ENCODE measurements at regions not wholly inside any gene's neighbourhood (a gene's known extent, or its start where the extent isn't known, plus 50 kb on each side); places are given as distances from the start of the nearest gene placed in this dataset.

DNA sequence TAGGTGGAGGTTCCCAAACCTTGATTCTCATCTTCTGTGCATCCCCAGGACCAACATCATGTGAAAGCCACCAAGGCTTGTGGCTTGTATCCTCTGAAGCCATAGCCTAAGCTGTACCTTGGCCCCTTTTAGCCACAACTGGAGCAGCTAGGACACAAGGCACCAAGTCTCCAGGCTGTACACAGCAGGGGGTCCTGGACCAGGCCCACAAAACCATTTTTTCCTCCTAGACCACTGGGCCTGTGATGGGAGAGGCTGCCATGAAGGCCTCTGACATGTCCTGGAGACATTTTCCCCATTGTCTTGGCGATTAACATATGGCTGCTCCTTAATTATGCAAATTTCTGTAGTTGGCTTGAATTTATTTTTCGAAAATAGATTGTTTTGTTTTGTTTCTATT, 114.8 kb upstream of the LAMA2 start:
- H3K4me1 ChIP-seq (ENCODE audit: control insufficient read depth in 5 of 5, insufficient read depth in 5 of 5, low read length in 5 of 5): no peaks in the 10 kb centered on the region
- peaks cover 0 to 6% (median 4%) of the 10 kb centered on the region in 5 donors for H3K9me3 ChIP-seq (ENCODE audit: control insufficient read depth in 5 of 5, low read length in 5 of 5)
- no peaks in the 10 kb centered on the region for H3K36me3 ChIP-seq (ENCODE audit: control insufficient read depth in 5 of 5, insufficient read depth in 5 of 5, low read length in 5 of 5)
- H3K27ac ChIP-seq (ENCODE audit: low read depth, low read length): no peak overlapping the region
- no peaks in the 10 kb centered on the region for H3K27me3 ChIP-seq (ENCODE audit: control insufficient read depth in 5 of 5, insufficient read depth in 4 of 5, low read length in 5 of 5)
- no peak overlapping the region for H3K9ac ChIP-seq (ENCODE audit: low read length in 5 of 5)
- no peak overlapping the region for H3K4me3 ChIP-seq (ENCODE audit: low read depth in 1 of 5, low read length in 5 of 5)

DNA sequence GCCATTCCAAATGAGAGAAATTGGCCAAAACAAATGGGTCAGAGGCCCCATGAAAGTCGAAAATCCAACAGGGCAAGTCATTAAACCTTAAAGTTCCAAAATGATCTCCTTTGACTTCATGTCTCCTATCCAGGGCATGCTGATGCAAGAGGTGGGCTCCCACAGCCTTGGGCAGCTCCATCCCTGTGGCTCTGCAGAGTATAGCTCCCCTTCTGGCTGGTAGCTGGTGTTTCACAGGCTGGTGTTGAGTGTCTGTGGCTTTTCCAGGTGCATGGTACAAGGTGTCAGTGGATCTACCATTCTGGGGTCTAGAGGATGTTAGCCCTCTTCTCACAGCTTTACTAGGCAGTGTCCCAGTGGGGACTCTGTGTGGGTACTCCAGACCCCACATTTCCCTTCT, 115.2 kb upstream of the LAMA2 start:
- Histone ChIP-seq H3K4me1 (ENCODE audit: control insufficient read depth in 5 of 5, insufficient read depth in 5 of 5, low read length in 5 of 5) (no peaks in the 10 kb centered on the region), H3K9ac (ENCODE audit: low read length in 5 of 5) (no peak overlapping the region), H3K4me3 (ENCODE audit: low read depth in 1 of 5, low read length in 5 of 5) (no peak overlapping the region), H3K27me3 (ENCODE audit: control insufficient read depth in 5 of 5, insufficient read depth in 4 of 5, low read length in 5 of 5) (no peaks in the 10 kb centered on the region), H3K27ac (ENCODE audit: low read depth, low read length) (no peak overlapping the region), H3K9me3 (ENCODE audit: control insufficient read depth in 5 of 5, low read length in 5 of 5) (peaks cover 0 to 5% (median 4%) of the 10 kb centered on the region in 5 donors), H3K36me3 (ENCODE audit: control insufficient read depth in 5 of 5, insufficient read depth in 5 of 5, low read length in 5 of 5) (no peaks in the 10 kb centered on the region)

DNA sequence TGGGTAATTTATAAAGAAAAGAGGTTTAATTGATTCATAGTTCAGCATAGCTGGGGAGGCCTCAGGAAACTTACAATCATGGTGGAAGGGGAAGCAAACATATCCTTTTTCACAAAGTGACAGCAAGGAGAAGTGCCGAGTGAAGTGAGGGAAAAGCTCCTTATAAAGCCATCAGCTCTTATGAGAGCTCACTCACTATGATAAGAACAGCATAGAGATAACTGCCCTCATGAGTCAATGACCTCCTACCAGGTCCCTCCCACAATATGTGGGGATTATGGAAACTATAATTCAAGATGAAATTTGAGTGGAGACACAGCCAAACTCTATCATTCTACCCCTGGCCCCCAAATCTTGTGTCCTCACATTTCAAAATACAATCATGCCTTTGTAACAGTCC, 115.8 kb upstream of the LAMA2 start:
- Histone ChIP-seq H3K36me3 (ENCODE audit: control insufficient read depth in 5 of 5, insufficient read depth in 5 of 5, low read length in 5 of 5) (no peaks in the 10 kb centered on the region), H3K27ac (ENCODE audit: low read depth, low read length) (no peak overlapping the region), H3K27me3 (ENCODE audit: control insufficient read depth in 5 of 5, insufficient read depth in 4 of 5, low read length in 5 of 5) (no peaks in the 10 kb centered on the region), H3K9ac (ENCODE audit: low read length in 5 of 5) (no peak overlapping the region), H3K4me3 (ENCODE audit: low read depth in 1 of 5, low read length in 5 of 5) (no peak overlapping the region), H3K9me3 (ENCODE audit: control insufficient read depth in 5 of 5, low read length in 5 of 5) (peaks cover 0 to 5% (median 4%) of the 10 kb centered on the region in 5 donors), H3K4me1 (ENCODE audit: control insufficient read depth in 5 of 5, insufficient read depth in 5 of 5, low read length in 5 of 5) (no peaks in the 10 kb centered on the region)

DNA sequence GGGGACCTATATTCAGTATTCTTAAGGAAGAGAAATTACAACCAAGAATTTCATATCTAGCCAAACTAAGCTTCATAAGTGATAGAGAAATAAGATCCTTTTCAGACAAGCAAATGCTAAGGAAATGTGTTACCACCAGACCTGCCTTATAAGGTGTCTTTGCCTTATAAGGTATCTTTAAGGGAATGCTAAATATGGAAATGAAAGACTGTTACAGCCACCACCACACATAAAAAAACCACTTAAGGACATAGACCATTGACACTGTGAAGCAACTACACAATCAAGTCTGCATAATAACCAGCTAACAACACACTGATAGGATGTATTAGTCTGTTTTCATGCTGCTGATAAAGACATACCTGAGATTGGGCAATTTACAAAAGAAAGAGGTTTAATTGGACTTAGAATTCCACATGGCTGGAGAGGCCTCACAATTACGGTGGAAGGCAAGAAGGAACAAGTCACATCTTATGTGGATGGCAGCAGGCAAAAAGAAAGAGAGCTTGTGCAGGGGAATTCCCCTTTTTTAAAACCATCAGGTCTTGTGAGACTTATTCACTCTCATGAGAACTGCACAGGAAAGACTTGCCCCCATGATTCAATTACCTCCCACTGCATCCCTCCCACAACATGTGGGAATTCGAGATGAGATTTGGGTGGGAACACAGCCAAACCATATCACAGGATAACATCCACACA, 119.2 kb upstream of the LAMA2 start:
- H3K27me3 ChIP-seq (ENCODE audit: control insufficient read depth in 5 of 5, insufficient read depth in 4 of 5, low read length in 5 of 5): no peaks in the 10 kb centered on the region
- no peaks in the 10 kb centered on the region for H3K36me3 ChIP-seq (ENCODE audit: control insufficient read depth in 5 of 5, insufficient read depth in 5 of 5, low read length in 5 of 5)
- H3K9me3 ChIP-seq (ENCODE audit: control insufficient read depth in 5 of 5, low read length in 5 of 5): peaks cover 0 to 5% (median 4%) of the 10 kb centered on the region in 5 donors
- H3K27ac ChIP-seq (ENCODE audit: low read depth, low read length): no peak overlapping the region
- no peak overlapping the region for H3K9ac ChIP-seq (ENCODE audit: low read length in 5 of 5)
- H3K4me3 ChIP-seq (ENCODE audit: low read depth in 1 of 5, low read length in 5 of 5): no peak overlapping the region
- H3K4me1 ChIP-seq (ENCODE audit: control insufficient read depth in 5 of 5, insufficient read depth in 5 of 5, low read length in 5 of 5): no peaks in the 10 kb centered on the region

DNA sequence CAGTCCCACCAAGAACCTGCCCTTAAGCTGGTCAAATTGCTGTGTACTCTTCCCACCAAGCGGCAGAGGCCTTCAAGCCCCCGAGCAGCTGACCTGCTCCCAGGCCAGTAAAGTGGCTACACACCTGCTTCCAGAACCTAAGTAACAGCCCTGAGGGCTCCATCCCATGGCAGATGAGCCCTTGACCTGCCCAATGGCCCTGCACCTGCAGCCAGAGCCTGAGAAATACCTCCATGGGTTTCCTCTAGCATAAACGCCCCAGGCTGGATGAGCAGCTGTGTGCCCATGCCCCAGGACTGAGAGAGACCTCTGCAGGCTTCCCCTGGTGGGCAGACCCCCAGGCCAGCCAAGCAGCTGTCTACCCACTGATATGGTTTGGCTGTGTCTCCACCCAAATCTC, 123.0 kb upstream of the LAMA2 start:
- no peak overlapping the region for H3K9ac ChIP-seq (ENCODE audit: low read length in 5 of 5)
- no peak overlapping the region for H3K4me3 ChIP-seq (ENCODE audit: low read depth in 1 of 5, low read length in 5 of 5)
- no peak overlapping the region for H3K27ac ChIP-seq (ENCODE audit: low read depth, low read length)
- H3K27me3 ChIP-seq (ENCODE audit: control insufficient read depth in 5 of 5, insufficient read depth in 4 of 5, low read length in 5 of 5): no peaks in the 10 kb centered on the region
- H3K4me1 ChIP-seq (ENCODE audit: control insufficient read depth in 5 of 5, insufficient read depth in 5 of 5, low read length in 5 of 5): no peaks in the 10 kb centered on the region
- no peaks in the 10 kb centered on the region for H3K9me3 ChIP-seq (ENCODE audit: control insufficient read depth in 5 of 5, low read length in 5 of 5)
- H3K36me3 ChIP-seq (ENCODE audit: control insufficient read depth in 5 of 5, insufficient read depth in 5 of 5, low read length in 5 of 5): no peaks in the 10 kb centered on the region

DNA sequence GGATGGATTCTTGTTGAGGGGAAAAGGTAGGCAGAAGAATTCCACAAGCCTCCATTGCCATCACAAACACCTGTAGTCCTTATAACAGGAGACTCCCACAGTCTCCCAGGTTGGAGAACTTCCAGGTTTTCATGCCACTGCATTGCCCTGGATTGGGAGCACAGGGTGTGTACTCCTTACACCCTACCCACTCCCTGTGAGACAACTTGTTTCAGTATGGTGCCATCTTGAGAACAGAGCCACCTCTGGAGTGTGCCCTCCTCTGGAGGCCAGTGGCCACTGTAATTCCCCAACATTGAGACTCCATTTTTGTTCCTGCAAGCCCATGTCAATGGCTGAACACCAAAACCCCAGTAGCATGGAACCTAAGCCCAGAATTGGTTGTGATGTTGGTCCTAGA, 123.5 kb upstream of the LAMA2 start:
- Histone ChIP-seq H3K27me3 (ENCODE audit: control insufficient read depth in 5 of 5, insufficient read depth in 4 of 5, low read length in 5 of 5) (no peaks in the 10 kb centered on the region), H3K36me3 (ENCODE audit: control insufficient read depth in 5 of 5, insufficient read depth in 5 of 5, low read length in 5 of 5) (no peaks in the 10 kb centered on the region), H3K9ac (ENCODE audit: low read length in 5 of 5) (no peak overlapping the region), H3K9me3 (ENCODE audit: control insufficient read depth in 5 of 5, low read length in 5 of 5) (no peaks in the 10 kb centered on the region), H3K4me3 (ENCODE audit: low read depth in 1 of 5, low read length in 5 of 5) (no peak overlapping the region), H3K27ac (ENCODE audit: low read depth, low read length) (no peak overlapping the region), H3K4me1 (ENCODE audit: control insufficient read depth in 5 of 5, insufficient read depth in 5 of 5, low read length in 5 of 5) (no peaks in the 10 kb centered on the region)

DNA sequence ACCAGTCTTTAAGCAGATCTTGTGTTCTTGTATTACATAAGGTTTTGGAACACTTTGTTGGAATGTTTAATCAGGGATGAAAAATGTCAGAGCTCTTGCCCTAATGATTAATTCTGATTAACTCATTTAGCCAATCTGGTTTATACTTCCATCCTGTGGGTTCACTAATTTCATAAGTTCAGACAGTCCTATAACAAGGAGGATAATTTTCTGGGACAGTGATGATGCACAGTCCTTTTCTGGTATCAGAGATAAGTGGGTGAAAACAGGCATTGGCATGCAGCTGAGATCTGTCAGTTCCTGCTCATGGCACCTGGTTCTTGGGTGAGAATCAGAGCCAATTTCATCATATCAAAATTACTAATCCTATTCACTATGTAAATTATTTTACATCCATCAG, 125.0 kb upstream of the LAMA2 start:
- Histone ChIP-seq H3K27ac (ENCODE audit: low read depth, low read length) (no peak overlapping the region), H3K27me3 (ENCODE audit: control insufficient read depth in 5 of 5, insufficient read depth in 4 of 5, low read length in 5 of 5) (no peaks in the 10 kb centered on the region), H3K9ac (ENCODE audit: low read length in 5 of 5) (no peak overlapping the region), H3K9me3 (ENCODE audit: control insufficient read depth in 5 of 5, low read length in 5 of 5) (no peaks in the 10 kb centered on the region), H3K36me3 (ENCODE audit: control insufficient read depth in 5 of 5, insufficient read depth in 5 of 5, low read length in 5 of 5) (no peaks in the 10 kb centered on the region), H3K4me3 (ENCODE audit: low read depth in 1 of 5, low read length in 5 of 5) (no peak overlapping the region), H3K4me1 (ENCODE audit: control insufficient read depth in 5 of 5, insufficient read depth in 5 of 5, low read length in 5 of 5) (no peaks in the 10 kb centered on the region)

DNA sequence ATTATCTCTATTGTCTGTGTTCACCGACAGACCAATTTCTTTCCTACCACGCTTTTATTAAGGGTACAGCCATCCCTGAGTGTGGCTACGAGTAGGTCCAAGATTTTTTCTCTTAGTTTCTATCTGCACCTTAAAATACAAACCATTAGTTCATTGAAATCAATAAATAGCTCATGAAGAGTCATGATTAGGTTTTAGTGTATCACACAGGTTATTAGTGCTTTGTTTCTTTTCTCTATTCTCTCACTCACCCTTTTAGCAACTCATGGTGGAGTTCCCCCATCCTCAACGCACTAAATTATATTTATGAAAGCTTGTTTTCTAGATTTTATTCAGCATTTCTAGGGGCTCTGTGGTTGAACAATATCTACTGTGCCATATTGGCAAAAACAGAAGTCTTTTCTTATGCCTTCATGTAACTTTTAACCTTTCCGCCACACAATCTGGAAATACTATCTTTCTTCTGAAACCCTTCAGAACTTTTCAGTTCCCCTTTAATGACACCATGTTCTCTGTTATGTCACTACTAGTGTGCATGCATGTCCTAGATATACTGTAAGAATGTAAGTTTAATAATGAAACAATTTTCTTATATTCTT, 128.2 kb upstream of the LAMA2 start:
- Histone ChIP-seq H3K27me3 (ENCODE audit: control insufficient read depth in 5 of 5, insufficient read depth in 4 of 5, low read length in 5 of 5) (no peaks in the 10 kb centered on the region), H3K4me3 (ENCODE audit: low read depth in 1 of 5, low read length in 5 of 5) (no peak overlapping the region), H3K4me1 (ENCODE audit: control insufficient read depth in 5 of 5, insufficient read depth in 5 of 5, low read length in 5 of 5) (no peaks in the 10 kb centered on the region), H3K9me3 (ENCODE audit: control insufficient read depth in 5 of 5, low read length in 5 of 5) (no peaks in the 10 kb centered on the region), H3K36me3 (ENCODE audit: control insufficient read depth in 5 of 5, insufficient read depth in 5 of 5, low read length in 5 of 5) (no peaks in the 10 kb centered on the region), H3K9ac (ENCODE audit: low read length in 5 of 5) (no peak overlapping the region), H3K27ac (ENCODE audit: low read depth, low read length) (no peak overlapping the region)

DNA sequence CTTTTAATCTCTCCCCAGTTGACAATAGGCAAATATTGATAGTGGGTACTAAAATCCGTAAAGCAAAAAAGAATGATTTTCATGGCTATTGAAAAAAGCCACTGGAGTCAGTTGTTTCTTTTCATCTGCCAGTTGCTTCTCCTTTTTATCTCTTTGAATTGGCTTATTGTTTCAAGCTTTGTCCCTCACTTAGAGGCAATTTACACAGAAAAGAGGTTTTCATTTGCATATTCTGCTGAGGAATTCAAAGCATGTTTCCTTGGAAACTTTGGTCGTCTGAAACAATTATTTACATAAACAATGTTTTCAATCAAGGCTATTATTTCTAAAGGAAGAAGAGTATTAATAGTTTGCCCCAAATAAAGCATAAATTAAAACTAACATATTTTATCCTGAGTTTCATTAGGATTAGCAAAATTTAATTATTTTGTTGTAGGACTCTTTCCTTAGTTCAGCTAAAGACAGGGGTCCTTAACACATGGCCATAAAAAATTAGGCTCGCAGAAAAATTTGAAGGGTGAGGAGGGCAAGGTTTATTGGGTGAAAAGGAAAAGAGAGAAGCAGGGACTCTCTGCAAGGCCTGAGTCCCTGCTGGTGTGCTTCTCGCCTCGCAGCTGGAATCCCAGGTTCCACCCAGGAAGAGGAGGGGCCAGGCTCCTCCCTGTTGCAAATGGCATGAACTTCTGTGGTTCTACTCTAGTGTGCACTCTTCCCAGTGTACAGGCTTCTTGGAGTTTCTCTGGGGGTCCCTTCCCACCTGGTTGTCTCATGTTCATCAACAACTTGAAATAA, 138.8 kb upstream of the LAMA2 start:
- H3K4me1 ChIP-seq (ENCODE audit: control insufficient read depth in 5 of 5, insufficient read depth in 5 of 5, low read length in 5 of 5): no peaks in the 10 kb centered on the region
- H3K27me3 ChIP-seq (ENCODE audit: control insufficient read depth in 5 of 5, insufficient read depth in 4 of 5, low read length in 5 of 5): no peaks in the 10 kb centered on the region
- H3K9me3 ChIP-seq (ENCODE audit: control insufficient read depth in 5 of 5, low read length in 5 of 5): no peaks in the 10 kb centered on the region
- no peak overlapping the region for H3K9ac ChIP-seq (ENCODE audit: low read length in 5 of 5)
- H3K27ac ChIP-seq (ENCODE audit: low read depth, low read length): no peak overlapping the region
- H3K36me3 ChIP-seq (ENCODE audit: control insufficient read depth in 5 of 5, insufficient read depth in 5 of 5, low read length in 5 of 5): no peaks in the 10 kb centered on the region
- H3K4me3 ChIP-seq (ENCODE audit: low read depth in 1 of 5, low read length in 5 of 5): no peak overlapping the region

DNA sequence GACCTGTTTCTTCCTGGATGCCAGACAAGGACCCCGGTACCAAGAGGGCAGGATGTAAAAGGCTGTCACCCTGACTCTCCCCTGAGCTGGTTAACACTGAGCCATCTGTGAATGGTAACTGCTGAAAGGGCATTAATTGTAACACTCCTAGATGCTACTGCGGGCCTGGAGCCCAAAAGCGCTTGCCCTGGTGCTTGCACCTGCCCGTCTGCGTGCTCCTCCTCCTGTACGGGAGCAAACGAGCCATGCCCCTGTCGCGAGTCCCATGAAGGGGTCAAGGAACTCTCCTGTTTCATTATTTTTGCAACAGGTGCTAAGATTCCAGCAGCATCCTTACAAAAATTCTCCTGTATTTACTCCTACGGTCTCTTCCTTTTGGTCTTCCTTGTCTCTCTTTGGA, 140.0 kb upstream of the LAMA2 start:
- Histone ChIP-seq H3K9ac (ENCODE audit: low read length in 5 of 5) (no peak overlapping the region), H3K27me3 (ENCODE audit: control insufficient read depth in 5 of 5, insufficient read depth in 4 of 5, low read length in 5 of 5) (no peaks in the 10 kb centered on the region), H3K27ac (ENCODE audit: low read depth, low read length) (no peak overlapping the region), H3K36me3 (ENCODE audit: control insufficient read depth in 5 of 5, insufficient read depth in 5 of 5, low read length in 5 of 5) (no peaks in the 10 kb centered on the region), H3K4me1 (ENCODE audit: control insufficient read depth in 5 of 5, insufficient read depth in 5 of 5, low read length in 5 of 5) (no peaks in the 10 kb centered on the region), H3K9me3 (ENCODE audit: control insufficient read depth in 5 of 5, low read length in 5 of 5) (no peaks in the 10 kb centered on the region), H3K4me3 (ENCODE audit: low read depth in 1 of 5, low read length in 5 of 5) (no peak overlapping the region)

Data from subcutaneous abdominal adipose tissue (tissue), 5 donors.